22Rv1 (cell line): ENCODE measurements at regions not wholly inside any gene's neighbourhood (a gene's known extent, or its start where the extent isn't known, plus 50 kb on each side); places are given as distances from the start of the nearest gene placed in this dataset.
"Not testable (repeated sequence)": the region's sequence is repeated elsewhere in the genome, so short reads cannot be mapped to it uniquely, and the experiment has no call there.

ENCODE experiments used
- H3K27ac ChIP-seq: fragments of 450-650 bp; 2 replicates; pipeline ENCODE4 v1.5.1; 2017
- ZFX ChIP-seq: fragments of 450-650 bp; IDR thresholded peaks from 2 replicates; pipeline ENCODE4 v1.6.1; 2017; ENCODE audit warnings: antibody characterized with exemption, borderline replicate concordance
- TF ChIP-seq, protein P1 (sequence below): fragments of 450-650 bp; IDR thresholded peaks from 2 replicates; pipeline ENCODE4 v1.5.1; 2017; ENCODE audit warnings: mild to moderate bottlenecking

DNA sequence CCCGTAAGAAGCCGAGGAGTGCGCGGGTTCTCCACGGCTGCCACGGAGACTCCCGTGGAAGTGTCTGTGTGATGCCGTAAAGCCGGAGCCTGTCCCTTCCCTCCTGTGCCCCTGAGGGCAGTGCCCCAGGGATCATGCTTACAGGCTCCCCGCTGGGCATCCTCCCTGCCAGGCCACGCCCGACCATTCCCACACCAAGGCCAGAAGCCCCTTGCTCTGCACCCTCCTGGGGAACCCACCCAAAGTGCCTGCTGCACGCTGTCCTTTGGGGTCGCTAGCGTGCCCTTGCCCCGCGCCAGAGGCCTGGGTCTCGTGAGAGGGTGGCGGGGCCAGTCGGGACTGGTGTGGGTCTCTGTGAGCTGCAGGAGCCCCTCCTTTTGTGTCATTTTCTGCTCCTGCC, 228.5 kb upstream of the C1orf174 start:
- TF ChIP-seq, protein P1, sequence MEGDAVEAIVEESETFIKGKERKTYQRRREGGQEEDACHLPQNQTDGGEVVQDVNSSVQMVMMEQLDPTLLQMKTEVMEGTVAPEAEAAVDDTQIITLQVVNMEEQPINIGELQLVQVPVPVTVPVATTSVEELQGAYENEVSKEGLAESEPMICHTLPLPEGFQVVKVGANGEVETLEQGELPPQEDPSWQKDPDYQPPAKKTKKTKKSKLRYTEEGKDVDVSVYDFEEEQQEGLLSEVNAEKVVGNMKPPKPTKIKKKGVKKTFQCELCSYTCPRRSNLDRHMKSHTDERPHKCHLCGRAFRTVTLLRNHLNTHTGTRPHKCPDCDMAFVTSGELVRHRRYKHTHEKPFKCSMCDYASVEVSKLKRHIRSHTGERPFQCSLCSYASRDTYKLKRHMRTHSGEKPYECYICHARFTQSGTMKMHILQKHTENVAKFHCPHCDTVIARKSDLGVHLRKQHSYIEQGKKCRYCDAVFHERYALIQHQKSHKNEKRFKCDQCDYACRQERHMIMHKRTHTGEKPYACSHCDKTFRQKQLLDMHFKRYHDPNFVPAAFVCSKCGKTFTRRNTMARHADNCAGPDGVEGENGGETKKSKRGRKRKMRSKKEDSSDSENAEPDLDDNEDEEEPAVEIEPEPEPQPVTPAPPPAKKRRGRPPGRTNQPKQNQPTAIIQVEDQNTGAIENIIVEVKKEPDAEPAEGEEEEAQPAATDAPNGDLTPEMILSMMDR: no peak
- no peak for TF ChIP-seq ZFX
- no peak overlapping the region for H3K27ac ChIP-seq

DNA sequence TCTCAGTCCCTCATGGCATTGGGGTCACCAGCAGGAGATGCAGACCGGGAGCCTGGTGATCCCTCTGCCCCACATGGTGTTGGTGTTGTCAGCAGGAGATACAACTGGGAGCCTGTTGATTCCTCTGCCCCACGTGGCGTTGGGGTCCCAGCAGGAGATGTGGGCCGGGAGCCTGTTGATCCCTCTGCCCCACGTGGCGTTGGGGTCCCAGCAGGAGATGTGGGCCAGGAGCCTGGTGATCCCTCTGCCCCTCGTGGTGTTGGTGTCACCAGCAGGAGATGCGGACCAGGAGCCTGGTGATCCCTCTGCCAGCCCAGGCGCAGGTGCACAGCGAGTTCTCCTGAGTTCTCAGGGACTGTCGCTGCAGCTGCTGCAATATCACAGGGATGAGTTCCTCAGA, 229.6 kb upstream of the C1orf174 start:
- no peak overlapping the region for H3K27ac ChIP-seq
- TF ChIP-seq, protein P1: no peak
- TF ChIP-seq ZFX: no peak

DNA sequence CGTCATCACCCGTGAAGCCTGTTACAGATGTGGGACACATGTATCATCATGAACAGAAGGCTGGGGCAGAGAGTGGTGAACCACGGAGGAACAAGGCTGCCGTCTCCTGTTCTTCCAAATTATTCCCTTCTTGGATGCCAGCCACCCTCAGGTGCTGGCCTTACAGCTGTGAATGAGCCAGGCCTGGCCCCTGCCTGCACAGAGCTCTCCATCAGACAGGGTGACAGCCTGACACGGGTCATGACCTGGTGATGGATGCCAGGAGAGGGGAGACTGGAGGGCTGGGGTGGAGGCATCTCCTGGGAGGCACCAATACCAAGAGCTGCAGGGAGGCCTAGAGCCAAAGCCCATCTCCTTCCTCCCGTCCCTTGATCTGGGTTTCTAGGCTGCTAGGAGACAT, 230.0 kb upstream of the C1orf174 start:
- no peak overlapping the region for H3K27ac ChIP-seq
- TF ChIP-seq ZFX: no peak
- TF ChIP-seq, protein P1: no peak

DNA sequence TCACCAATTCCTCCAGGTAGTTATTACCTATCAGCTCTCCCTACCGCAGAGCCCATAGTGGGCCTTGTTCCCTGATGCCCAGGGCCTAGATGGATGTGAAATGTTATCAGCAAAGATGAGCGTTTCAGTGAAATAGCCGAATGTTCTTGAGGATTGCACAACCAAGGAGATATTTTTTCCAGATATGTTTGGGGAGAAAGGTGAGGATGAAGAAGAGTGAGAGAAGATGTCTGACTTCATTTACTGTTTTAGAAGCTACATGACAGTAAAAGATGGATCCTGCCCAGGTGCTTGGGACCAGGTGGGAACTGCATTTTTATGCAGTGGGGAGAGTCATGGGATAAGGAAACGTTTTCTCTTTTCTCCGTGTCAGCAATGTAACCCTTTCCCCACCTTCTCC, 231.7 kb upstream of the C1orf174 start:
- TF ChIP-seq, protein P1: no peak
- TF ChIP-seq ZFX: no peak
- H3K27ac ChIP-seq: no peak overlapping the region

DNA sequence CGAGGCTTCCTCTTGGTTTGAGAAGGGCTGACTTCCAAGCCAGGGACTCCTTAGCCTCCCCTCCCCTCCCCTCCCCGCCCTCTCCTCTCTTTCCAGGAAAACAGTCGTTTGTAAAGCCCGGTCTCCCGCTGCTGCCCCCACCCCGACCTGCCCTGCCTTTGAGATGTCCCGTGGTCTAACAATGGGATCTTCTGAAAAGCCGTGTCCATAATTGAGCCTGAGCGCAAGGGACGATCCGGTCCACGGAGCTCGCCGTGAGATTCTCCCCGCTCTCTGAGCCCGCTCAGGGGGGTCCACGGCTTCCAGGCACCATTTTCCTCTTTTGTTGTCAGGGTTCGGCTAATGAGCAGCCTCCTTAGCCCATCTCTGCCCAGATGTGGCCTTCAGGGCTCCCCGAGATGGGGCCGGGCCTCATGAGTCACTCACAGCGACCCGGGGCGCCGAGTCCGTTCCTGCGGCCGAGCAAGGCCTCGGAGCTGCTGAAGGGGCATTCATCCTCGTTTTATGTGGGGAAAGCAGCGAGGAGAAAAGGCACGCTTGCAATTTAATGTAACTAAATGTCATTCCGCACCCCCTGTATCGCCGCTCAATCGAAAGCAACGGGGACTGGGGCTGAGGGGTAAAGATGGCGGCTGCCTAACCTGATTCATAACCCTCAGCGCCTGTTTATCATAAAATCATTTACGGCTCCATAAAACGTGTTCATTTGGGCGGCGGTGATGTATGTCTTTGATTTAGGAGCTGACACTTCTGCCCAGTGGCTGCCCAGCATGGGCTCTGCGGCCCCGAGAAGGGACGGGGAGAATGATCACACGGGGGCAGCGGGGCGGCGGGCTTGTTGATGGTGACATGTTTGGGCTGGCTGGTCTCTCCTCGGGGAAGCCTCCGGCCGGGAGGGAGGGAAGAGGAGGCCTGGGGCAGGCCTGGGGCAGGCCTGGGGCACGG, 232.6 kb upstream of the C1orf174 start:
- no peak overlapping the region for H3K27ac ChIP-seq
- TF ChIP-seq, protein P1: no peak
- TF ChIP-seq ZFX: no peak

DNA sequence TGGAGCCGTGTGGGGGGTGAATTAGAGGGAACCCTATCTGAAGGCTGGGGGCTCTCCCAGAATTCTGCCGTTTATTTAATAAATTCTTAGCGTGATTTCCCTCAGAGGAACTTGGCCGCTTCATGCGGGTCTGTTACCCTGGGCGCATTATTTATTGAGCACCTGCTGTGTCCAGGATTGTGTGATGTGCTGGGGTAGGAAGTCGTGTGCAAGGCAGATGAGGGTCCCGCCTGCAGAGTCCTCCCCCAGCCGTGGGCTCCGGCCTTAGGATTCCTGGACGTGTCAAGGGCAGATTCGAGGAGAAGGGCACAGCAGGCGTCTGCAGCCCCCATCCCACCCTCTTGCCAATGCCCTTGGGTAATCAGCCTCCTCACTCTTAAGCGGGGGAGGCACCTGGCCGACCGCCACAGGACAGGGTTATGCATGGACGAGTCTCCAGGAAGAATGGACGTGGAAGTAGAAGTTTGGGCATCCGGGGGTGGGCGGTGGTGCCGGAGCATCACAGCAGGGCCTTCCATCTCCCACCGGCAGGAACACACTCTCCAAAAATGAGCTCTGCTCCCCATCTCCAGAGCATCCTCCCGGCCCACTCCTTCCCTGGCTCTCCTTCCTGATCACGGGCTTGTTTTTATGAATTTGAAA, 233.3 kb upstream of the C1orf174 start:
- no peak overlapping the region for H3K27ac ChIP-seq
- no peak for TF ChIP-seq ZFX
- TF ChIP-seq, protein P1: no peak

DNA sequence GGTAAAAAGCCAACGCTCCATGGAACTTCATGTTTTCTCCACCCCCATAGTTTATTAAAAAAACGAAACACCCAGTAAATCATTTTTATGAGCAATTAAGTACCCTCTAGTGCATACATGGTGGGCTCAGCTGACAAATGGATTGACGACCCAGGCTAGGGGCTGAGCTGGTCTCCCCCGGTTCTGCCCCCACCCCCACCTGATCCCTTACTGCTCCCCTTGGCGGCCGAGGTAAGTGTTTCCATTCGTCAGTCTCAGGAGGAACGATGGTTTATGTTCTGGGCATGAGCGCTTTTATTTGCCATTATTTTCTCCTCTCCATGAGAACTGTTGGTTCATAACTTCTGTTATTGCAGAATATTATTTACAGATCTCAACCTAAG, 233.9 kb upstream of the C1orf174 start:
- no peak overlapping the region for H3K27ac ChIP-seq
- no peak for TF ChIP-seq ZFX
- TF ChIP-seq, protein P1: no peak

DNA sequence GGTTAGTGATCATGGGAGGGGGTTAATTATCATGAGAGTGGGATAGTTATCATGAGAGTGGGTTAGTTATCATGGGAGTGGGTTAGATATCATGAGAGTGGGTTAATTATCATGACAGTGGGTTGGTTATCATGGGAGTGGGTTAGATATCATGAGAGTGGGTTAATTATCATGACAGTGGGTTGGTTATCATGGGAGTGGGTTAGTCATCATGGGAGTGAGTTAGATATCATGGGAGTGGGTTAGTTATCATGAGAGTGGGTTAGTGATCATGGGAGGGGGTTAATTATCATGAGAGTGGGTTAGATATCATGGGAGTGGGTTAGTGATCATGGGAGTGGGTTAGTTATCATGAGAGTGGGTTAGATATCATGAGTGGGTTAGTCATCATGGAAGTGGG, 235.8 kb upstream of the C1orf174 start:
- H3K27ac ChIP-seq: not testable (repeated sequence)
